HG03064 (cell line): ENCODE measurements at regions not wholly inside any gene's neighbourhood (a gene's known extent, or its start where the extent isn't known, plus 50 kb on each side); places are given as distances from the start of the nearest gene placed in this dataset.
A peak's percentile ranks its signal among the peaks of the same experiment; 100 is the strongest.

Source experiments
- ATAC-seq: cut with Tn5 transposase; IDR thresholded peaks from one replicate; pipeline ENCODE4 v1.9.1; 2021; ENCODE audit warnings: low read depth; ENCODE audit not compliant: unreplicated experiment

- no peak for ATAC-seq
These were observed 156.2 kb downstream of the CAND1 start for GRCh38 chr12:67425394-67425793.

GRCh38 chr12:67426067-67426466, 156.9 kb downstream of the CAND1 start:
- ATAC-seq, result no peak

DNA sequence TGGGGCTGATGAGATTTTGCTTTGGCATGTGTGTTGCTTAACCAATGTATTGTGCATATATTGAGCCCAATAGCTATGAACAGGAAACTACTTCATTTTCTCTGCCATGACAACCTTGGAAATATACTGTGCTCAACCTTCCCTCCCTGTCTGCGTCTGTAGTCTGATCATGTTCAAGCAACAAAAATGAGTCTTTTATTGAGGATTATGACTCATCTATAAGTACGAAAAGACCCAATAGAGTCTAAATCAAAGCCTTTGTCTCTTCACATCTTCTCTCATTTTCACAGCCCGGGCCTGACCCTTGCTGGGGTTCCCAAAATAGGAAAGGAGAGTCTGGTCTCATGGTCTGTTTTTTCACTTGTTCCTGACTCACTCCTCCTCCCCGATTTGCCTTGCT, 158.2 kb downstream of the CAND1 start:
- no peak for ATAC-seq

- no peak for ATAC-seq
These were observed 159.3 kb downstream of the CAND1 start for GRCh38 chr12:67428431-67428830.

- ATAC-seq, result no peak
These were observed 161.7 kb downstream of the CAND1 start for GRCh38 chr12:67430708-67431335.

DNA sequence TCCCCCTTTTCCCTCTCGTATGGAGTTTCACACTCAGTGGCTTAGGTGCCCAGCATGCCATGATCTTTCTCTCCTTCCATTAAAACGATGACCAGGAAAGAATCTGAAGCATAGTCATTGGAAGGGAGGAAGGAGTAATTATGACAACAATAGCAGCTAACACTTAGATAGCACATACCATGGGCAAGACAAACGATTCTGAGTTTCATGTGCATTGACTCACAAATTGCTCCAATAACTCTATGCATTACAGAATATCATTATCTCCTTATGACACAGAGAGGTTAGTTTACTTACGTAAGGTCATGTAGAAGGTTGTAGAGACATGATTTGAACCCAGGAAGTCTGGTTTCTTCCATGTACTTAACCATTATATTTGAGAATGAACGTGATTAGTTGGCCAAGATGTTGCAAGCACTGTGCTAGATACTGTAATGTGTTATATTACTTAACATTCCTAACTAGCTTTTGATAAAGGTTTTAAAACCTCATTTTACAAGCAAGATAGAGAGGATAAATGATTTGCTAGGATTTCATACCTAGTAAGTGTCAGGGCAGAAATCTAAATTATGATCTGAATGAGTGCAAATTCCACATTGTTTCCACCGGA, 162.4 kb downstream of the CAND1 start:
- ATAC-seq, result no peak

- ATAC-seq, result no peak
These were observed 164.4 kb downstream of the CAND1 start for GRCh38 chr12:67433385-67434175.

DNA sequence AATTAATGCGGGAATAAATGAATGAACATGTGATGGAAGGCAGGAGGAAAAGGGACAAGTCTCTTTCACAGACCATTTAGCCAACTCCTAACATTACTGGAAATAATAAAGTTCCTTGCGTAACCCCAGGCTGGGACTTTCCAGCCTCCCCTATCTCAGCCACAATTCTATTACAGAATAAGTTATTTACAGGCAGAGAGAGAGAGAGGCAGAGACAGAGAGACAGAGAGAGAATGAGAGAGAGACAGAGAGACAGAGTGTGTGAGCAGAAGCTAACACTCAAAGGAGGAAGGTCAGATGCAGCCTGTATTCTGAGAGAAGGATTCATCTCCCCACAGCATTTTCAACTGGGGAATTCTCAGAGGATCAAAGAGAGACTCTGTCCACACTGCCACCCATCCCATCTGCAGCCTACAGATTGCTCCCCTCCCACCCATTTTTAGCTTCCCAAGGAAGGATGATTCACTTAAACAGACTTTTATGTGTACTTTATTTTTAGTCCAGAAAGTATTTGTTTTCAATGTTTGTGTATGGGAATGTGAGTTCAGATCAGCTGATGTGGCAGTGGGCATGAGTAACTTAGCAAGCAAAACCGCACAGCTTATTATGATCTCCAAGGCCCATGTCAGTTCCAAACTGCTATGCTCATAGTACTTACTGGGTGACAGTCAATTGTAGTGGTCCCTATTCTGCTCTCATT, 165.7 kb downstream of the CAND1 start:
- no peak for ATAC-seq

DNA sequence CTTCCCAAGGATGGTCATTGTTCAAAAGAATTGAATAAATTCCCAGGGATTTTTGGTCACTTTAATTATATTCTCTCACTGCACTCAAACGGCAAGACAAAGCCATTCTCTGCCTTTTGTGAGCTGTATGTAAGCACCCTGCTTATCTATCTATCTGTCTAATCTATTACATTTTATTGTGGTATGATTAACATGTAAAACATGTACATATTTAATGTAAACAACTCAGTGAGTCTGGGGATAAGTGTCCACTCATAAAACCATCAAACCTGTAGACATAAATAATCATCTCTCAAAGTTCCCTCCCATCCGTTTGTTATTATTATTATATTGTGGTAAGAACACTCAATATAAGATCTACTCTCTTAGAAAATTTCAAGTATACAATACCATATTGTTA, 167.1 kb downstream of the CAND1 start:
- ATAC-seq, result no peak

GRCh38 chr12:67437011-67437410, 167.9 kb downstream of the CAND1 start:
- ATAC-seq, result no peak

DNA sequence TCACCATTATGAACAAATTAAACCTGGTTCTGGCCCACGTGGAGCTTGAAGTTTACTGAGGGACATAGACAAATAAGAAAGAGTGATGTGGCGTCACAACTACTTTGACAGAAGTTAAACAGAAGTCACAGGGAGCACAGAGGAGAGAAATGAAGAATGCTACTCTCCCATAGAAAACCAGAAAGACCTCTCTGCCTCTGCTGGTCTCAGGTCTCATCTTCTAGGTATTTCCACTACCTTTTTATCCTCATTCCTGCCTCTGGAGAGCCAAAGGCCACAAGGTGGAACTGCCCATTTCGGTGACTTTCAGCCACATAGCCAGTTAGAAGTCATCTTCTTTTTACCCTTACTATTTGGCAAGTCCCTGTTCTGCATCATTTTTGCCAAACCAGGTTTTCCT, 170.5 kb downstream of the CAND1 start:
- no peak for ATAC-seq

- ATAC-seq, result peak; percentile 84
These were observed 172.7 kb downstream of the CAND1 start for GRCh38 chr12:67441736-67442346.

GRCh38 chr12:67442347-67442841, 173.2 kb downstream of the CAND1 start:
- no peak for ATAC-seq

GRCh38 chr12:67442896-67443295, 173.7 kb downstream of the CAND1 start:
- ATAC-seq, result no peak

- no peak for ATAC-seq
These were observed 175.4 kb downstream of the CAND1 start for GRCh38 chr12:67444542-67444941.

DNA sequence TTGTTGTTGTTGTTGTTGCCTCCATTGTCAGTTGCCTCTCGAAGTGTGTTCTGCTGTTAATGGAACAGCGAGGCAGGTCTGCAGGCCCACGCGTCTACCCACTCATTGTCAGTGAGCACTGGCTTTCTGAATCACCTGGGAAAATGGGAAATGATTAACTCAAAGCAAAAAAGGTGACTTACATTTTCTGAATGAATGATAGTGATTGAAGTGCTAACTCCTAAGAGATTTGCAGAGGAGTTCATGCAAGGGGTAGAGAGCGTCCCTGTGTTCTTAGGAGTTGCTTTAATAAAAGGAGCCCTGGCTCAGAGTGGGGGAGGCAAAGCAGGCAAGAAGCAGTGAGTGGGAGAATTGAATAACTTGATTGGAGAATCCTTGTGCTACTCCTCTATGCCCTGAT, 177.6 kb downstream of the CAND1 start:
- ATAC-seq, result no peak

DNA sequence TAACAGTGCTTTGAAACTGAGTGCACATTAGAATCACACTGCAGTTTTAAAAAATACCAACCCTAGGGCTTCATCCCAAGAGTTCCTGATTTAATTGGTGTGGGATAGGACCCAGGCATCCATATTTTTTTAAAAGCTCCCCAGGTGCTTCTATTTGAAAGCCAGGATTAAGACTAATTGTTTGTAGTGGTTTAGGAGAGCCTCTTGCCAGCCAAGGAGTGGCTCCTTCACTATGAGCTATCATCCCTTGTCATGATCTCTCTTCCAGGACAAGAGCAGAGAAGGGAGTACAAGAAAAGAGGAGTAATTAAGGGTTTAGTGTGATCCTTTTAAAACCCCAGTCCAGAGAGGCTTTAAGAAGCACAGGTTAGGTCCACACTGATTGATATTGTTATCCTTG, 178.0 kb downstream of the CAND1 start:
- no peak for ATAC-seq

DNA sequence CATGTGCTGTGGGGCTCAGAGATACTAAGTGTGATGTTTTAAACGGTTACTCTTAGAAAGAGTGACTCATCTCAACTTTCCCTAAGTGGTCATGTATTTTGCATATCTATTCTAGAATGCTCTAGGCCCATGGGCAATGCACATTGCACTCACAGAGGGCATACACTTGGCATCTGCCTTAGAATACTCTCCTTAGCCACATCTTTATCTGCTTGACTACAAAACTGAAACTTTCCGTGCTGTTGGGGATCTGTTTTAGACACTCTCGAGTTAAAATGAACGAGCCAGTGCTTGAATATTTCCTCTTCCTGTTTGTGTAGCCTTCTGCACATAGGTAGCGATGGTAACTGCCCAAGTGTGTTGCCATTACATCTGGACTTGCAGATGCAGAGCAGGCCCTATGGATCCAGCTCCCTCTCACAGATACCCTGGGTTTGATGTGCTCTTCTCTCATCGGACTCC, 180.5 kb downstream of the CAND1 start:
- peak; percentile 87 for ATAC-seq

DNA sequence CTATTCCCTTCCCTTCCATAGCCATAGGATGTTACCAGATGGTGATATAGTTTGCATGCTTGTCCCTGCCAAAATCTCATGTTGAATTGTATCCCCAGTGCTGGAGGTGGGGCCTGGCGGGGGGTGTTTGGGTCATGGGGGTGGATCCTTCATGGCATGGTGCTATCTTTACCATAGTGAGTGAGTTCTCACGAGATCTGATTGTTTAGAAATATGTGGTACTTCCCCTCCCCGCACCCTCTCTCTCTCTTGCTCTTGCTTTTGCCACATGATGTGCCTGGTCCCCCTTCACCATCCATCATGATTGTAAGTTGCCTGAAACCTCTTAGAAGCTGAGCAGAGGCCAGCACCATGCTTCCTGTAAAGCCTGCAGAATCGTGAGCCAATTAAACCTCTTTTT, 181.3 kb downstream of the CAND1 start:
- no peak for ATAC-seq

- no peak for ATAC-seq
These were observed 182.0 kb downstream of the CAND1 start for GRCh38 chr12:67451206-67451605.
